ENCODE measurements at regions not wholly inside any gene's neighbourhood (a gene's known extent, or its start where the extent isn't known, plus 50 kb on each side); places are given as distances from the start of the nearest gene placed in this dataset.

DNA sequence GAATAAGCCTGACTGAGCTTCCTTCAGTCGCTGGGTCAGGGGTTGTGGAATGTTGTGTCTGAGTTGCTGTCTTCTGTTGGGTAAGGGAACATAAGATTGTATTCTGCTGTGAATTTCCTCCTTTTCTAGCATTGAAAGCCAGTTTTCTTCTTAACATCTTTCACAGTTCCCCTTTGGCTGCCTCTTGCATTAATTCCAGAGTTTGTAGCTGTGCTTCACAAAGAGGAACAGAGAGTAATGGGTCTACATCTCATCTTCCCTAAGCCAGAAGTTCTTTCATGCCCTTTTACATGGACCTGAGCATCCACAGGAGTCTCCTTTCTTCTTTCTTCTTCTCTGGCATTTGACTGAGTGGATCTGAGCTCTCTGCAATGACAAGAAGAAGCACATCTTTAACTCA, 686.8 kb downstream of the KCTD16 start:
- H3K4me3 ChIP-seq (ENCODE audit: low read depth, low read length): no peak overlapping the region
- no peak for DNase-seq (ENCODE audit: low read depth)
- TF ChIP-seq, protein P1, sequence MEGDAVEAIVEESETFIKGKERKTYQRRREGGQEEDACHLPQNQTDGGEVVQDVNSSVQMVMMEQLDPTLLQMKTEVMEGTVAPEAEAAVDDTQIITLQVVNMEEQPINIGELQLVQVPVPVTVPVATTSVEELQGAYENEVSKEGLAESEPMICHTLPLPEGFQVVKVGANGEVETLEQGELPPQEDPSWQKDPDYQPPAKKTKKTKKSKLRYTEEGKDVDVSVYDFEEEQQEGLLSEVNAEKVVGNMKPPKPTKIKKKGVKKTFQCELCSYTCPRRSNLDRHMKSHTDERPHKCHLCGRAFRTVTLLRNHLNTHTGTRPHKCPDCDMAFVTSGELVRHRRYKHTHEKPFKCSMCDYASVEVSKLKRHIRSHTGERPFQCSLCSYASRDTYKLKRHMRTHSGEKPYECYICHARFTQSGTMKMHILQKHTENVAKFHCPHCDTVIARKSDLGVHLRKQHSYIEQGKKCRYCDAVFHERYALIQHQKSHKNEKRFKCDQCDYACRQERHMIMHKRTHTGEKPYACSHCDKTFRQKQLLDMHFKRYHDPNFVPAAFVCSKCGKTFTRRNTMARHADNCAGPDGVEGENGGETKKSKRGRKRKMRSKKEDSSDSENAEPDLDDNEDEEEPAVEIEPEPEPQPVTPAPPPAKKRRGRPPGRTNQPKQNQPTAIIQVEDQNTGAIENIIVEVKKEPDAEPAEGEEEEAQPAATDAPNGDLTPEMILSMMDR (IDR thresholded peaks at IDR 0.05; ENCODE audit: insufficient read depth, low read length): no peak

DNA sequence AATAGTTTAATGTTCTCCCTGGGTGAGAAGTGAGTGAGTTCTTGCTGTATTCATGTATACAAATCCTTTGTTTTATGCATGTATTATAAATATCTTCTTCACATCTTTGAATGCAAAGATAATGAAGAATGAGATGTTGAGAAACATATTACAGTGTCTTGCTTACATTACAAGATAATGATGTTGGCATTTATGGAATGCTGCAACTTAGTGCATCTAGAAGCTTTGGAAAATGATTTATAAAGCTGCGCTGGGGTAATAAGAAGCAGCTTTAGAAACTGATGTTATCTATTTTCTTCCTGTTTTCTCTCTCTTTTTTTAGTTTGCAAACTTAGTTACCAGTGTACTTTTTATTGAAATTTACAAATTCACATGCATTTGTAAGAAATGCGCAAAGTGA, 673.4 kb downstream of the KCTD16 start:
- H3K4me3 ChIP-seq (ENCODE audit: low read depth, low read length): no peak overlapping the region

DNA sequence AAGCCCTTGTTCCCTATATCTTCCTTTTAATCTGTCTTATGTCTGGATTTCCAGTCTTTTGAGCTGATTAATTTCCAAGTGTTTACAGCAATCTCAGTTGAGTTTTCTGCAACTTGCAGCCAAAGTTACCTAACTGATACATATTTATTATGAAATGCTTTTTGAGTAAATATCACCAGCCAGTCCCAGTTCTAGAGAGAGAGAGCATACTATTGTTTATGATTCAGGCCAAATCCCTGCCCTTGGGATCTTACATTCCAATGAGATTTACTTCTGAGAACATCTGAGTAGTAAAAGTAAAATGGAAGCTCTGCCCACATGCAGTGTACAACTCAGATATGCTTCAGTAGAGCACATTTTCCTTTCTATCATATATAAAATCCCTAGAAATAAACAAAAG, 661.7 kb downstream of the KCTD16 start:
- no peak for DNase-seq (ENCODE audit: low read depth)
- H3K4me3 ChIP-seq (ENCODE audit: low read depth, low read length): no peak overlapping the region
- TF ChIP-seq, protein P1 (IDR thresholded peaks at IDR 0.05; ENCODE audit: insufficient read depth, low read length): no peak

More for the DNA sequence above, 673.4 kb downstream of the KCTD16 start:
- DNase-seq (ENCODE audit: low read depth): no peak
- TF ChIP-seq, protein P1 (IDR thresholded peaks at IDR 0.05; ENCODE audit: insufficient read depth, low read length): no peak

DNA sequence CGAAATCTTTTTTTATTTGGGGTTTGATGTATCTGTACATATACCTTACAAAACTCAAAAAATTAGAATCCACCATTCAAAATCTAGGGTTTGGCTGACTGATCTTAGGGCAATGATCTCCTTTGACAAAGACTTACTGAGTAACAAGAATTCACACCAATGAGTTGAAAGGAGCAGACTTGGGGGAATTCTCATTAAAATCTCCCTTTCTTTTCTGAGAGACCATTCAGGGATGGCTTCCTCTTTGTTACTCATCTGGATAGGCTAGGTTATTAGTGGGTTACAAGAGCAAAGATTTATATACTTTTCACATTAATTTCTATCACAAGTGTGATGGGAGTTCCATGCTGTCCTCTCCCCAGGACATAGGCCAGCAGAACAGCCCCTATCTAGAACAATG, 661.0 kb downstream of the KCTD16 start:
- DNase-seq (ENCODE audit: low read depth): no peak
- H3K4me3 ChIP-seq (ENCODE audit: low read depth, low read length): no peak overlapping the region
- TF ChIP-seq, protein P1 (IDR thresholded peaks at IDR 0.05; ENCODE audit: insufficient read depth, low read length): no peak

DNA sequence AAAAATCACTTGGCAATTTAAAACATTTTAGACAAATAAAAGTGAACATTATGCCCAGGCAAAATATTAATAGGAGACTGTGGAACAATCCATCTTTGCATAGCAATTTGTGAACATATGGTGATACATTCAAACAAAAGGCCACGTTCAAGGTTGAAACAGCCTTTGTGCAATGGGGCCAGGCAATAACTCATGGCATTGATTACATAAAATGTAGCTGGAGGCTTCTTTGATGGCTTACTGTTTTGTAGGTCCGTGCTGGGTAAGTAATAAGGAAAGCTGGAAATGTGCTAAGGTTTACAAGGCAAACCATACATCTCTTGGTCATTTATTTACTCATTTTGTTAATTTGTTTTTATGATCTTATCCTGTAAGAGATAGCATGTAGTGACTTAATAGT, 651.8 kb downstream of the KCTD16 start:
- TF ChIP-seq, protein P1 (IDR thresholded peaks at IDR 0.05; ENCODE audit: insufficient read depth, low read length): no peak
- no peak overlapping the region for H3K4me3 ChIP-seq (ENCODE audit: low read depth, low read length)
- DNase-seq (ENCODE audit: low read depth): no peak

DNA sequence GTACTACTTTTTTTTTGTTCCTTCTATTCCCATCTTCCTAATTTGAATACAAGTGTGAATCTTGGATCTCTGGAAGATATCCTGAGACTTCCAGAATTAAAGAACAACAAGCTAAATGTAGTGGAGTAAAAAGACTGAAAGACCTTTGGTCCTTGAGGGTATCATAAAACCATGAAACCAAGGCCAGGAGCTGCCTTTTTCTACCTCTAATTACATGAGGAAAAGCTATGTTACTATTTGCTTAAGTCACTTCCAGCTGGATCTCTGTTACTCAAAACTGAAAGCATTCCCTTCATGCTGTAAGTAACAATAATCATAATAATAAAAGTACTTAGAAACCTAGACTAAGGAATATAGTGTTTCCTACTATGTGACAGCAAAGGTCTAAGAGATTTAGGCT, 649.6 kb downstream of the KCTD16 start:
- DNase-seq (ENCODE audit: low read depth): no peak
- H3K4me3 ChIP-seq (ENCODE audit: low read depth, low read length): no peak overlapping the region
- TF ChIP-seq, protein P1 (IDR thresholded peaks at IDR 0.05; ENCODE audit: insufficient read depth, low read length): no peak

DNA sequence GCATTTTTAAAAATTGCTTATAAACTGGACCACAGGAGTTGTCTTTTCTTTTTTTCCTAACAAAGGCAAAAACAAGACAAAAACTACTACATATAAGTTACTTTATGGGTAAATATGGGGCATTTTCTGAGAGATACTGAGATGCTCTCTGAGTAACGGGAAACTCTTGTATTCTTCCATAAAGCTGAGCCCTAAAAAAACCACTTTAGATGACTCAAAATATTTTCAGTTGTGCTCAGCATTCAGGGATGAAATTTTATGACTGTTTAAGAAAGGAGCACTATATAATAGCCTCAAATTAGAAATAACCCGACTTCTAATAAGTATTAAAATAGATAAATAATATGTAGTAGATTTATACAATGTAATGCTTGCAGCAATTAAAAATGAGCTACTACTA, 644.5 kb downstream of the KCTD16 start:
- no peak for DNase-seq (ENCODE audit: low read depth)
- TF ChIP-seq, protein P1 (IDR thresholded peaks at IDR 0.05; ENCODE audit: insufficient read depth, low read length): no peak
- H3K4me3 ChIP-seq (ENCODE audit: low read depth, low read length): no peak overlapping the region
